ENCODE measurements at regions not wholly inside any gene's neighbourhood (a gene's known extent, or its start where the extent isn't known, plus 50 kb on each side); places are given as distances from the start of the nearest gene placed in this dataset.

DNA sequence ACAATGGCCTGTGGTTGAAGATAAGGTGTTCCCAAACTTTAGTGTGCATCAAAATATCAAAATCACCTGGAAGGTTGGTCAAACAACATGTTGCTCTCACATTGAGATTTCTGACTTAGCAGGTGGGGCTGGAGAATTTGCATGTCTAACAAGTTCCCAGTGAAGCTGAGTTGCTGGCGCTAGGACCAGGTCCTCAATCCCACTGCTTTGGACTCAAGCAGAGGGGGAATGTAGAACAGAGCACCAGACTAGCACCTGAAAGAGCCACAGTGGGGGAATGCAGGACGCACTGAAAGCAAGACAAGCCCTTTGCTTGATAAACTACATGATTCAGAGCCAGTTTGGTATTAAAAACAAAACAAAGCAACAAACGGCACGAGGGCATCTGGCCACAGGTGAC lies 458.1 kb downstream of the MTRR start:
- no peaks in the 10 kb centered on the region for H3K36me3 Mint-ChIP-seq (ENCODE audit: insufficient read depth, unreplicated experiment)
- Histone ChIP-seq H3K4me3 (ENCODE audit: low read depth, low read length) (no peak overlapping the region), H3K9me3 (no peaks in the 10 kb centered on the region), H3K4me1 (no peaks in the 10 kb centered on the region), H3K36me3 (ENCODE audit: control insufficient read depth, insufficient read depth, low read length) (no peaks in the 10 kb centered on the region), H3K27me3 (replicated peaks; ENCODE audit: control insufficient read depth, insufficient read depth, low read length) (no peaks in the 10 kb centered on the region; the same call in 1 of the 2 replicates)
- no peak overlapping the region for H3K27ac Mint-ChIP-seq (ENCODE audit: unreplicated experiment)
- CTCF ChIA-PET = no interaction called here
- no peak overlapping the region for H3K4me3 Mint-ChIP-seq (ENCODE audit: unreplicated experiment)
- TF ChIP-seq, protein P1, sequence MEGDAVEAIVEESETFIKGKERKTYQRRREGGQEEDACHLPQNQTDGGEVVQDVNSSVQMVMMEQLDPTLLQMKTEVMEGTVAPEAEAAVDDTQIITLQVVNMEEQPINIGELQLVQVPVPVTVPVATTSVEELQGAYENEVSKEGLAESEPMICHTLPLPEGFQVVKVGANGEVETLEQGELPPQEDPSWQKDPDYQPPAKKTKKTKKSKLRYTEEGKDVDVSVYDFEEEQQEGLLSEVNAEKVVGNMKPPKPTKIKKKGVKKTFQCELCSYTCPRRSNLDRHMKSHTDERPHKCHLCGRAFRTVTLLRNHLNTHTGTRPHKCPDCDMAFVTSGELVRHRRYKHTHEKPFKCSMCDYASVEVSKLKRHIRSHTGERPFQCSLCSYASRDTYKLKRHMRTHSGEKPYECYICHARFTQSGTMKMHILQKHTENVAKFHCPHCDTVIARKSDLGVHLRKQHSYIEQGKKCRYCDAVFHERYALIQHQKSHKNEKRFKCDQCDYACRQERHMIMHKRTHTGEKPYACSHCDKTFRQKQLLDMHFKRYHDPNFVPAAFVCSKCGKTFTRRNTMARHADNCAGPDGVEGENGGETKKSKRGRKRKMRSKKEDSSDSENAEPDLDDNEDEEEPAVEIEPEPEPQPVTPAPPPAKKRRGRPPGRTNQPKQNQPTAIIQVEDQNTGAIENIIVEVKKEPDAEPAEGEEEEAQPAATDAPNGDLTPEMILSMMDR (IDR thresholded peaks at IDR 0.05; ENCODE audit: insufficient read depth in 1 of 2, low read depth in 1 of 2, low read length in 1 of 2, severe bottlenecking in 1 of 2, unreplicated experiment in 1 of 2) = no peak
- no peaks in the 10 kb centered on the region for H3K4me1 Mint-ChIP-seq (ENCODE audit: low read depth, unreplicated experiment)
- POLR2A ChIA-PET = no interaction called here
- intact Hi-C loops (cut with micrococcal nuclease; ENCODE audit: unreplicated experiment) = no loop called here
- H3K27me3 Mint-ChIP-seq (ENCODE audit: insufficient read depth, unreplicated experiment) = peaks cover 7% of the 10 kb centered on the region
- no TSS peak for BruUV-seq (replicated peaks)
- H3K9me3 Mint-ChIP-seq (ENCODE audit: unreplicated experiment) = no peaks in the 10 kb centered on the region
- no peak for DNase-seq

DNA sequence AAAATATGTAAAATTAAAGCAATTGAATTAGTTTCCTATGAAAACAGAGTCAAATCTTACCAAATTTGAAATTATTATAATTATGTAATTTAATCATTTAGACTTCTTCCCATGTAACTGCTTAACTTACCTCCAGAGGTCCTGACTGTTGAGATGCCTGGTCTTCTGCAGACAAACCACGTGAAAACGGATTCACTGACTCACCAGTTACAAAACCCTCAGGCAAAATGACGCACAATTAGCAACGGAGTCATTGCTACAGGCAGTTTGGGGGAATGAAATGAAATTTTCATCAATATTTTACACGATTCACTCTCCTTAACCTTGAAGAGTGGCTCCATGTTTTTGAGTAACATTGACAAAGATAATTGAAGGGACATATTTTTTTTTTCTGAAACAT lies 460.8 kb downstream of the MTRR start:
- no peak overlapping the region for H3K4me3 Mint-ChIP-seq (ENCODE audit: unreplicated experiment)
- H3K27me3 Mint-ChIP-seq (ENCODE audit: insufficient read depth, unreplicated experiment) = peaks cover 10% of the 10 kb centered on the region
- TF ChIP-seq, protein P1 (IDR thresholded peaks at IDR 0.05; ENCODE audit: insufficient read depth in 1 of 2, low read depth in 1 of 2, low read length in 1 of 2, severe bottlenecking in 1 of 2, unreplicated experiment in 1 of 2) = no peak
- no peaks in the 10 kb centered on the region for H3K4me1 Mint-ChIP-seq (ENCODE audit: low read depth, unreplicated experiment)
- intact Hi-C loops (cut with micrococcal nuclease; ENCODE audit: unreplicated experiment) = no loop called here
- no TSS peak for BruUV-seq (replicated peaks)
- H3K36me3 ChIP-seq (ENCODE audit: control insufficient read depth, insufficient read depth, low read length) = no peaks in the 10 kb centered on the region
- no peaks in the 10 kb centered on the region for H3K36me3 Mint-ChIP-seq (ENCODE audit: insufficient read depth, unreplicated experiment)
- CTCF ChIA-PET = no interaction called here
- DNase-seq = no peak
- no peak overlapping the region for H3K27ac Mint-ChIP-seq (ENCODE audit: unreplicated experiment)
- H3K4me1 ChIP-seq = no peaks in the 10 kb centered on the region
- no peaks in the 10 kb centered on the region for H3K9me3 ChIP-seq
- no peaks in the 10 kb centered on the region for H3K9me3 Mint-ChIP-seq (ENCODE audit: unreplicated experiment)
- POLR2A ChIA-PET = no interaction called here
- H3K27me3 ChIP-seq (replicated peaks; ENCODE audit: control insufficient read depth, insufficient read depth, low read length) = no peaks in the 10 kb centered on the region; the same call in 1 of the 2 replicates
- no peak overlapping the region for H3K4me3 ChIP-seq (ENCODE audit: low read depth, low read length)

DNA sequence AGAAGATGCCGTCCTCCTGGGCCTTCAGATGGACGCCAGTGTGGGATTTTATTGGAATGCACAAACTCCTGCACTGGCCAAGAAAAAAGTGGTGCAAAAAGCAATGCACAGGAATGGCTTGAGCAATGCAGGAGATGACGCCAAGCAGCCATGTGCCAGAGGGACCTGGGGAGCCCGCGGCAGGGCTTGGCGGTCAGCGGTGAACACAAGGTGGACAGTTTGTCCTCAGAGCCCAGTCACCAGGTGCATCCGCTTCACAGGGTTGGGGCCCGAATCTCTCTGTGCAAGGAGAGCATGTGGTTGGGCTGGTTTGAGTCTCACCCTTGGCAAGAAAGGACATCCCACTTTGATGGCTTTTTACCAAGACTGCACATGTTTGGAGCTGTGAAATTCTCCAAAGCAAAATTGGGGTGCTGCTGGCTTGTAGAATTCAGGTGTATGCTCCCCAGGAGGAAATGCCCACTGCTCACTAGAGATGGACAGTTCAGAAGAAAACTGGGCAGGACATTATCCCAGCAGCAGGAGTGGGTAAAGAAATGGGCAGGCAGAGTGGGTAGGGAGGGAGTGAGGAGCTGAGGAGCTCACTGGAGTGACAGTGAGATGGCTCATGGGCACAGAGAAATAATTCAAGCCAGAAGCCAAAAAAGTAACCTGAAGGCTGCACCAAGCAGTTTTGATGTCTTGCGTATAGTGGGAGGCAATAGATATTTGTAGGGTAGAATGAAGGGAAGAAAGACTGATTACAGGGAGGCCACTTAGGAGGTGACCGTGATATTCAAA lies 463.9 kb downstream of the MTRR start:
- Mint-ChIP-seq H3K27ac (ENCODE audit: unreplicated experiment) (no peak overlapping the region), H3K4me1 (ENCODE audit: low read depth, unreplicated experiment) (no peaks in the 10 kb centered on the region), H3K27me3 (ENCODE audit: insufficient read depth, unreplicated experiment) (peaks cover 11% of the 10 kb centered on the region), H3K36me3 (ENCODE audit: insufficient read depth, unreplicated experiment) (no peaks in the 10 kb centered on the region), H3K9me3 (ENCODE audit: unreplicated experiment) (no peaks in the 10 kb centered on the region), H3K4me3 (ENCODE audit: unreplicated experiment) (no peak overlapping the region)
- ChIA-PET POLR2A (no interaction called here), CTCF (no interaction called here)
- Histone ChIP-seq H3K27me3 (replicated peaks; ENCODE audit: control insufficient read depth, insufficient read depth, low read length) (no peaks in the 10 kb centered on the region; the same call in 1 of the 2 replicates), H3K4me3 (ENCODE audit: low read depth, low read length) (no peak overlapping the region), H3K36me3 (ENCODE audit: control insufficient read depth, insufficient read depth, low read length) (no peaks in the 10 kb centered on the region), H3K4me1 (no peaks in the 10 kb centered on the region), H3K9me3 (no peaks in the 10 kb centered on the region)
- intact Hi-C loops (cut with micrococcal nuclease; ENCODE audit: unreplicated experiment) = no loop called here
- no peak for DNase-seq
- no TSS peak for BruUV-seq (replicated peaks)
- TF ChIP-seq, protein P1 (IDR thresholded peaks at IDR 0.05; ENCODE audit: insufficient read depth in 1 of 2, low read depth in 1 of 2, low read length in 1 of 2, severe bottlenecking in 1 of 2, unreplicated experiment in 1 of 2) = no peak

All from Caco-2 (cell line).